NCI-H526 (cell line): ENCODE measurements at regions not wholly inside any gene's neighbourhood (a gene's known extent, or its start where the extent isn't known, plus 50 kb on each side); places are given as distances from the start of the nearest gene placed in this dataset.
"Not testable (repeated sequence)": the region's sequence is repeated elsewhere in the genome, so short reads cannot be mapped to it uniquely, and the experiment has no call there.

Source experiments
- DNase-seq, 2 experiments: peaks; one replicate each; lab custom pipeline; 2025; lab: John Stamatoyannopoulos, UW

GRCh38 chr10:23870651-23871610 lies 338.0 kb upstream of the KIAA1217 start:
- peak; percentile 13 to 35 for DNase-seq

GRCh38 chr10:23872290-23872689 lies 336.6 kb upstream of the KIAA1217 start:
- no peak for DNase-seq

- no peak for DNase-seq
These were observed 331.1 kb upstream of the KIAA1217 start for GRCh38 chr10:23877791-23878320.

- peak in 1 of 2 experiments; percentile 12 for DNase-seq
These were observed 324.3 kb upstream of the KIAA1217 start for GRCh38 chr10:23884670-23885069.

- no peak for DNase-seq
These were observed 323.1 kb upstream of the KIAA1217 start for GRCh38 chr10:23885853-23886252.

GRCh38 chr10:23886355-23886754 lies 322.6 kb upstream of the KIAA1217 start:
- peak in 1 of 2 experiments; percentile 15 for DNase-seq

GRCh38 chr10:23891301-23891700 lies 317.6 kb upstream of the KIAA1217 start:
- DNase-seq: no peak

GRCh38 chr10:23892296-23892695 lies 316.6 kb upstream of the KIAA1217 start:
- DNase-seq: no peak

GRCh38 chr10:23897267-23897666 lies 311.7 kb upstream of the KIAA1217 start:
- no peak for DNase-seq

GRCh38 chr10:23897861-23898260 lies 311.1 kb upstream of the KIAA1217 start:
- no peak for DNase-seq

GRCh38 chr10:23899166-23899565 lies 309.8 kb upstream of the KIAA1217 start:
- no peak for DNase-seq

GRCh38 chr10:23910291-23910690 lies 298.6 kb upstream of the KIAA1217 start:
- DNase-seq: no peak

GRCh38 chr10:23912884-23913404 lies 296.0 kb upstream of the KIAA1217 start:
- DNase-seq: no peak

- DNase-seq: no peak
These were observed 294.3 kb upstream of the KIAA1217 start for GRCh38 chr10:23914641-23915040.

GRCh38 chr10:23917251-23917840 lies 291.6 kb upstream of the KIAA1217 start:
- DNase-seq: no peak

- DNase-seq: no peak
These were observed 290.7 kb upstream of the KIAA1217 start for GRCh38 chr10:23918090-23918723.

- no peak for DNase-seq
These were observed 290.1 kb upstream of the KIAA1217 start for GRCh38 chr10:23918839-23919238.

- DNase-seq: no peak
These were observed 281.2 kb upstream of the KIAA1217 start for GRCh38 chr10:23927576-23928325.

- DNase-seq: not testable (repeated sequence)
These were observed 274.9 kb upstream of the KIAA1217 start for GRCh38 chr10:23934023-23934422.

- no peak for DNase-seq
These were observed 263.1 kb upstream of the KIAA1217 start for GRCh38 chr10:23945845-23946244.

- no peak for DNase-seq
These were observed 257.1 kb upstream of the KIAA1217 start for GRCh38 chr10:23951841-23952240.
